GM12878 (cell line): ENCODE measurements at regions not wholly inside any gene's neighbourhood (a gene's known extent, or its start where the extent isn't known, plus 50 kb on each side); places are given as distances from the start of the nearest gene placed in this dataset. TPM values are rescaled to one million over a fixed set of nuclear protein-coding genes. Genes with fewer than 3 reads are reported as not detected.

Source experiments
- small RNA-seq: library from RNA; depleted of rRNA; stranded (forward); fragments of <200 nt; gene quantifications from one replicate; pipeline ENCODE3, GENCODE V24; 2014

Small RNA genes in the stretch of these regions (small RNA-seq; reads per million reads assigned to genes)
- gene ATP6V0CP2 = not detected
